Osteoblast (primary cell): ENCODE measurements at regions not wholly inside any gene's neighbourhood (a gene's known extent, or its start where the extent isn't known, plus 50 kb on each side); places are given as distances from the start of the nearest gene placed in this dataset.

Experiments used
- DNase-seq: peaks from one replicate; pipeline ENCODE4 v3.0.0; 2011; ENCODE audit warnings: low spot score, mixed read lengths; ENCODE audit not compliant: insufficient read length; ENCODE audit errors: missing footprints
- H2AFZ ChIP-seq: 2 replicates; pipeline ENCODE4 v1.6.0; 2011; ENCODE audit warnings: mild to moderate bottlenecking, low read length
- H3K27ac ChIP-seq: 2 replicates; pipeline ENCODE4 v1.5.1; 2011; ENCODE audit warnings: mild to moderate bottlenecking, low read depth, low read length, moderate library complexity
- H3K27me3 ChIP-seq: 2 replicates; pipeline ENCODE4 v1.6.0; 2012; ENCODE audit warnings: mild to moderate bottlenecking, control low read depth, inconsistent platforms, low read length, moderate library complexity; ENCODE audit not compliant: insufficient read depth
- H3K36me3 ChIP-seq: 2 replicates; pipeline ENCODE4 v1.5.1; 2011; ENCODE audit warnings: mild to moderate bottlenecking, low read length, control low read depth, moderate library complexity; ENCODE audit not compliant: insufficient read depth
- H3K4me1 ChIP-seq: 2 replicates; pipeline ENCODE4 v1.5.1; 2011; ENCODE audit warnings: mild to moderate bottlenecking, low read length, control low read depth, moderate library complexity; ENCODE audit not compliant: insufficient read depth
- H3K4me2 ChIP-seq: 2 replicates; pipeline ENCODE4 v1.6.0; 2011; ENCODE audit warnings: mild to moderate bottlenecking, low read length; ENCODE audit not compliant: insufficient read depth
- H3K4me3 ChIP-seq: fragments of 200-600 bp; sonication (generic); 3 replicates; pipeline ENCODE4 v1.5.1; 2012; ENCODE audit warnings: mild to moderate bottlenecking, low read length, inconsistent platforms; ENCODE audit not compliant: insufficient read depth
- H3K79me2 ChIP-seq: 2 replicates; pipeline ENCODE4 v1.6.0; 2012; ENCODE audit warnings: mild to moderate bottlenecking, low read length, control low read depth, inconsistent platforms; ENCODE audit not compliant: insufficient read depth
- H3K9me3 ChIP-seq: 2 replicates; pipeline ENCODE4 v1.5.1; 2011; ENCODE audit warnings: low read depth, low read length, control low read depth
- H4K20me1 ChIP-seq: 2 replicates; pipeline ENCODE4 v1.6.0; 2012; ENCODE audit warnings: mild to moderate bottlenecking, low read length, control low read depth; ENCODE audit not compliant: insufficient read depth
- TF ChIP-seq, protein P1 (sequence below): IDR thresholded peaks from 2 replicates; pipeline ENCODE4 v1.5.1; 2011; ENCODE audit warnings: mild to moderate bottlenecking, low read depth, low read length, moderate library complexity; ENCODE audit errors: extremely low read depth

DNA sequence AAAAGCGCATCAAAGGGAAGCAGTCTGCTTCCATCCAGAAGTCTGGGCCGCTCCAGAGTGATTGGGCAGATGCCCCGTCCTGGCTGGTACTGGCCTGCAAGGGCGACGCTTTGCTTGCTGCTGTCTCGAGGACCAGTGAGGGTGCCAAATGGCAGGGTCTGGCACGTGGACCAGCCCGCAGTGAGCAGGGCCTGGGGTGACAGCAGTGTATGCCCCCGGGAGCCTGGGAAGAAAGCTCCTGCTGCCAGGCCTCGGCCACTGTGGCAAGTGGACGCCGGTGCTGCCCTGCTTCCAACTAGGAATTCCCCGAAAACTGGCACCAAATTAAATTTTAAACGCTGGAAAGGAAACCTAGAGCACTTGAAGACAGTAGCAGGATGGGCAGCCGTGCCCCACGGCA lies 357.0 kb upstream of the MKI67 start:
- H3K4me3 ChIP-seq = no peak overlapping the region
- DNase-seq = no peak
- no peak overlapping the region for H2AFZ ChIP-seq
- H3K4me2 ChIP-seq = no peak overlapping the region
- TF ChIP-seq, protein P1, sequence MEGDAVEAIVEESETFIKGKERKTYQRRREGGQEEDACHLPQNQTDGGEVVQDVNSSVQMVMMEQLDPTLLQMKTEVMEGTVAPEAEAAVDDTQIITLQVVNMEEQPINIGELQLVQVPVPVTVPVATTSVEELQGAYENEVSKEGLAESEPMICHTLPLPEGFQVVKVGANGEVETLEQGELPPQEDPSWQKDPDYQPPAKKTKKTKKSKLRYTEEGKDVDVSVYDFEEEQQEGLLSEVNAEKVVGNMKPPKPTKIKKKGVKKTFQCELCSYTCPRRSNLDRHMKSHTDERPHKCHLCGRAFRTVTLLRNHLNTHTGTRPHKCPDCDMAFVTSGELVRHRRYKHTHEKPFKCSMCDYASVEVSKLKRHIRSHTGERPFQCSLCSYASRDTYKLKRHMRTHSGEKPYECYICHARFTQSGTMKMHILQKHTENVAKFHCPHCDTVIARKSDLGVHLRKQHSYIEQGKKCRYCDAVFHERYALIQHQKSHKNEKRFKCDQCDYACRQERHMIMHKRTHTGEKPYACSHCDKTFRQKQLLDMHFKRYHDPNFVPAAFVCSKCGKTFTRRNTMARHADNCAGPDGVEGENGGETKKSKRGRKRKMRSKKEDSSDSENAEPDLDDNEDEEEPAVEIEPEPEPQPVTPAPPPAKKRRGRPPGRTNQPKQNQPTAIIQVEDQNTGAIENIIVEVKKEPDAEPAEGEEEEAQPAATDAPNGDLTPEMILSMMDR = no peak
- H3K79me2 ChIP-seq = no peaks in the 10 kb centered on the region
- H3K9me3 ChIP-seq = no peaks in the 10 kb centered on the region
- H3K27ac ChIP-seq = no peak overlapping the region
- H3K36me3 ChIP-seq = no peaks in the 10 kb centered on the region
- H3K27me3 ChIP-seq = no peaks in the 10 kb centered on the region
- H4K20me1 ChIP-seq = no peaks in the 10 kb centered on the region
- H3K4me1 ChIP-seq = no peaks in the 10 kb centered on the region

DNA sequence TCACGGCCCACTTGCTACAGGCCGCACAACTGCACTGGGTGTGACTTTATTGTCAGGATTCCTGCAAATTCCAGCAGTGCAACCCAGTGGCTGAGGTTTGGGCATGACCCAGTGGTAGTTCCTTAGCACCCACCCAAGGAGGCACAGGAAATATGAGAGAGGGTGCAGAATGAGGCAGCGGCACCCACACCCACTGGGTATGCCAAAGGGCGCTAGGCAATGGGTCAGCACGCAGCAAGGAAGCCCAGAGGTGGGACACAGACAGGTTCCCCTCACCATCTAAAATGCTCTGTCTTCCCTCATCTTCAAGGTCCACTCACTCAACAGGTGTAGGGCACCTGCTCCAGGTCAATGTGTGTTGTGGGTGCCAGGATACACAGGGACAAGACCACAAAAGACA lies 357.8 kb upstream of the MKI67 start:
- Histone ChIP-seq H3K79me2 (no peaks in the 10 kb centered on the region), H3K27ac (no peak overlapping the region), H3K27me3 (no peaks in the 10 kb centered on the region), H2AFZ (no peak overlapping the region), H3K36me3 (no peaks in the 10 kb centered on the region), H4K20me1 (no peaks in the 10 kb centered on the region), H3K9me3 (no peaks in the 10 kb centered on the region), H3K4me1 (no peaks in the 10 kb centered on the region), H3K4me2 (no peak overlapping the region), H3K4me3 (no peak overlapping the region)
- no peak for DNase-seq
- TF ChIP-seq, protein P1 = no peak

DNA sequence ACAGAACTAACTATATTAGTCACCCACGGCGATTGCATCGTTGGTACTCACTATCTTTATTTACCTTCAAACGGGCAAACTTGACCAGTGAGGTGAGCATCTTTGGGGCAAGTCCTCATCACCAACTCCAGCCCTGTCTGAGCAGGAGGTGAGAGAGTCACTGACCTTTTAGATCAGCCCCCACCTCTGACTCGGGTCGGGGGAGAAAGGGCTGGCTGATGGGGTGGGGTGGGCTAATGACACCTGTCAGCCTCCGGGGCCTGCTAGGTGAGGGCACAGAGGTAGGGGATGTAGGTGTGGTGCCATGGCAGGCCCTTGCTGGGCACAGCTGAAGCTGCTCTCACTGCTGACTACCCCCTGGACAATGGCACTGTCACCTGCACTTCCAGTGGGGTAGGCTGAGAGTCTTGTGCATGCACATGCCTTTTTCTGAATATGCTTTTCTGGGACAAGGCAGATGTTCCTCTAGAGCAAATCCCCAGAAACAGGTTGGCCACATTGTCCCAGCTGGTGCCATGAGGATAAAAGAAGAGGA lies 359.5 kb upstream of the MKI67 start:
- no peak overlapping the region for H2AFZ ChIP-seq
- H4K20me1 ChIP-seq = no peaks in the 10 kb centered on the region
- no peak overlapping the region for H3K27ac ChIP-seq
- H3K4me3 ChIP-seq = no peak overlapping the region
- TF ChIP-seq, protein P1 = no peak
- H3K4me1 ChIP-seq = no peaks in the 10 kb centered on the region
- H3K79me2 ChIP-seq = no peaks in the 10 kb centered on the region
- no peaks in the 10 kb centered on the region for H3K27me3 ChIP-seq
- H3K36me3 ChIP-seq = no peaks in the 10 kb centered on the region
- no peak overlapping the region for H3K4me2 ChIP-seq
- no peaks in the 10 kb centered on the region for H3K9me3 ChIP-seq
- peak; percentile 59 for DNase-seq

DNA sequence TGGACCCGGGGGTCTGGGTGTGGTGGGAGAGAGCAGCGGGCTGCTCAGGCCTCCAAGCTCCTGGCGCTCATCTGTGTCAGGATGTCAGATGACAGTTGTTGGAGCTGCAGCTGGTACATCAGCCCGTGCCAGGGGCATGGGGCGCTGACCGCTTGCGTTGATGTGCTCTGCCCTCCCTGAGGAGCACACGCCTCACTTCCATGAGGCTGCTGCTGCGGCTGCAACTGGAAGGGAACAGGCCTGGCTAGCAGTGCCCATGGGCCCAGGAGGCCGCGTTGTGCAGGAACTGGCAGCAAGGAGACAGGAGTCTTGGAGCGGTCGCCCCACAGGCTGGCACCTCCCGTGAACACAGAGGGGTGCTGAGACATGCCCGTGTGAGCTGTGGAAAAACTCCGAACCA lies 361.3 kb upstream of the MKI67 start:
- no peak overlapping the region for H2AFZ ChIP-seq
- no peaks in the 10 kb centered on the region for H3K36me3 ChIP-seq
- H3K4me2 ChIP-seq = no peak overlapping the region
- H3K27me3 ChIP-seq = no peaks in the 10 kb centered on the region
- H3K4me3 ChIP-seq = no peak overlapping the region
- no peak overlapping the region for H3K27ac ChIP-seq
- H4K20me1 ChIP-seq = no peaks in the 10 kb centered on the region
- TF ChIP-seq, protein P1 = no peak
- no peak for DNase-seq
- H3K4me1 ChIP-seq = no peaks in the 10 kb centered on the region
- H3K9me3 ChIP-seq = peaks cover 2% of the 10 kb centered on the region
- no peaks in the 10 kb centered on the region for H3K79me2 ChIP-seq
